K562 (cell line): ENCODE measurements at regions not wholly inside any gene's neighbourhood (a gene's known extent, or its start where the extent isn't known, plus 50 kb on each side); places are given as distances from the start of the nearest gene placed in this dataset.
"Not testable (repeated sequence)": the region's sequence is repeated elsewhere in the genome, so short reads cannot be mapped to it uniquely, and the experiment has no call there.

Experiments
- BRD9 ChIP-seq: fragments of 450-650 bp; IDR thresholded peaks from 2 replicates; pipeline ENCODE4 v1.6.1; 2018; ENCODE audit warnings: low read depth; ENCODE audit not compliant: partially characterized antibody
- CBFA2T3 ChIP-seq: fragments of 450-650 bp; IDR thresholded peaks from 2 replicates; pipeline ENCODE4 v1.6.1; 2017
- CHAMP1 ChIP-seq: fragments of 450-650 bp; IDR thresholded peaks from 2 replicates; pipeline ENCODE4 v1.6.1; 2016; ENCODE audit warnings: mild to moderate bottlenecking
- CHD4 ChIP-seq: fragments of 200-600 bp; sonication (generic); IDR thresholded peaks from 3 replicates; pipeline ENCODE4 v1.6.1; 2012; ENCODE audit warnings: low read depth, mild to moderate bottlenecking, mixed read lengths, low read length, inconsistent platforms; ENCODE audit not compliant: insufficient read depth, insufficient replicate concordance, poor library complexity, severe bottlenecking
- KDM1A ChIP-seq, 2 experiments: fragments of 450-650 bp; IDR thresholded peaks; 2 replicates each; pipeline ENCODE4 v1.6.1; 2016; ENCODE audit warnings: mild to moderate bottlenecking in 2 of 2
- MAX ChIP-seq: sonication (generic); formaldehyde crosslinking; IDR thresholded peaks from 2 replicates; pipeline ENCODE4 v1.9.0; 2022; ENCODE audit warnings: mild to moderate bottlenecking, missing genetic modification reagents
- MEIS2 ChIP-seq: fragments of 450-650 bp; IDR thresholded peaks from 2 replicates; pipeline ENCODE4 v1.6.1; 2014; ENCODE audit warnings: mild to moderate bottlenecking; ENCODE audit not compliant: partially characterized antibody
- MNT ChIP-seq, 2 experiments: fragments of 450-650 bp; conservative IDR thresholded peaks; 2 replicates each; pipeline ENCODE4 v1.6.1; 2017; ENCODE audit warnings: mild to moderate bottlenecking in 2 of 2, moderate library complexity in 2 of 2
- MYC ChIP-seq, 2 experiments: fragments of 250-450 bp in 1 of 2; sonication (Bioruptor Pico) in 1 of 2; IDR thresholded peaks; 2 replicates each; pipeline versions ENCODE4 v1.5.1 to v1.6.1; 2012 to 2021; ENCODE audit warnings: low read depth in 2 of 2, borderline replicate concordance in 1 of 2, improper control_type of control experiment in 1 of 2, low read length in 1 of 2, mild to moderate bottlenecking in 1 of 2, moderate library complexity in 1 of 2
- NFRKB ChIP-seq: fragments of 450-650 bp; IDR thresholded peaks from 2 replicates; pipeline ENCODE4 v1.6.1; 2016; ENCODE audit warnings: low read depth
- NR2C2 ChIP-seq, 2 experiments: fragments of 200-800 bp in 1 of 2; sonication (Bioruptor generic) in 1 of 2; sonication (generic) in 1 of 2; formaldehyde crosslinking in 1 of 2; IDR thresholded peaks; 2 replicates each; pipeline versions ENCODE4 v1.6.1 to v1.8.0; 2016 to 2022; ENCODE audit warnings: mild to moderate bottlenecking in 1 of 2, missing compliant biosample characterization in 1 of 2, missing genetic modification characterization in 1 of 2, missing genetic modification reagents in 1 of 2
- SMAD4 ChIP-seq: fragments of 250-450 bp; sonication (Bioruptor Pico); conservative IDR thresholded peaks from 2 replicates; pipeline ENCODE4 v1.8.0; 2021; ENCODE audit warnings: inconsistent platforms, mild to moderate bottlenecking, moderate library complexity
- TBL1XR1 ChIP-seq, 2 experiments: IDR thresholded peaks; 2 replicates each; pipeline ENCODE4 v1.6.1; 2012; ENCODE audit warnings: improper control_type of control experiment in 2 of 2, low read length in 2 of 2, mild to moderate bottlenecking in 1 of 2
- USF1 ChIP-seq: sonication (generic); formaldehyde crosslinking; IDR thresholded peaks from 2 replicates; pipeline ENCODE4 v1.9.0; 2022; ENCODE audit warnings: mild to moderate bottlenecking, missing genetic modification reagents
- ZNF740 ChIP-seq, 3 experiments: fragments of 200-800 bp in 1 of 3; sonication (Bioruptor generic) in 1 of 3; sonication (generic) in 1 of 3; formaldehyde crosslinking in 1 of 3; IDR thresholded peaks; 2 replicates each; pipeline versions ENCODE4 v1.6.1 to v1.8.0; 2016 to 2022; ENCODE audit warnings: mild to moderate bottlenecking in 2 of 3, missing compliant biosample characterization in 2 of 3, missing genetic modification characterization in 2 of 3, missing genetic modification reagents in 1 of 3

- TF ChIP-seq USF1 (CRISPR knock-in tag), result 0 out of 2 replicates have a peak, but pooled peaks have one; percentile 26
- TF ChIP-seq CBFA2T3, result peak; percentile 24; the same call in 1 of the 2 replicates
- TF ChIP-seq SMAD4, result 0 out of 2 replicates have a peak, but pooled peaks have one; percentile 29
- peak; percentile 77 for TF ChIP-seq CHD4
- TF ChIP-seq CHAMP1, result 0 out of 2 replicates have a peak, but pooled peaks have one; percentile 27
- TF ChIP-seq TBL1XR1 (IDR thresholded peaks at IDR 0.05; ENCODE audit: low read length in 2 of 2), result 0 out of 4 replicates have a peak, but pooled peaks of 1 of the 2 experiments have one; percentile 36
- 0 out of 2 replicates have a peak, but pooled peaks have one; percentile 12 for TF ChIP-seq MYC (IDR thresholded peaks at IDR 0.05; ENCODE audit: low read depth, low read length)
- TF ChIP-seq MYC (CRISPR knock-in tag; IDR thresholded peaks at IDR 0.05; ENCODE audit: borderline replicate concordance, low read depth); NR2C2 (CRISPR knock-in tag; IDR thresholded peaks at IDR 0.05); ZNF740 (CRISPR knock-in tag; IDR thresholded peaks at IDR 0.05): not testable (repeated sequence)
- peak; percentile 59 to 66; a peak in 3 of 4 replicates for TF ChIP-seq KDM1A (IDR thresholded peaks at IDR 0.05)
- TF ChIP-seq MNT (conservative IDR thresholded peaks at IDR 0.05), result 0 out of 4 replicates have a peak, but pooled peaks of 1 of the 2 experiments have one; percentile 25
- TF ChIP-seq NR2C2 (tag; IDR thresholded peaks at IDR 0.05), result 0 out of 2 replicates have a peak, but pooled peaks have one; percentile 29
- TF ChIP-seq NFRKB, result peak; percentile 72; the same call in 1 of the 2 replicates
- peak; percentile 45 for TF ChIP-seq MEIS2
- peak; percentile 20 for TF ChIP-seq BRD9
- 0 out of 4 replicates have a peak, but pooled peaks of 1 of the 2 experiments have one; percentile 25 for TF ChIP-seq ZNF740 (tag; IDR thresholded peaks at IDR 0.05)
- TF ChIP-seq MAX (CRISPR knock-in tag), result peak; percentile 66
These were observed 74.8 kb upstream of the PRSS16 start (continued) for GRCh38 chr6:27172524-27173231.
